NB4 (cell line): ENCODE measurements at regions not wholly inside any gene's neighbourhood (a gene's known extent, or its start where the extent isn't known, plus 50 kb on each side); places are given as distances from the start of the nearest gene placed in this dataset.

Experiments used
- CTCF ChIP-seq: IDR thresholded peaks from one replicate; pipeline ENCODE4 v1.5.1; 2012; ENCODE audit warnings: low read depth, low read length
- MAX ChIP-seq: IDR thresholded peaks from 2 replicates; pipeline ENCODE4 v1.6.1; 2011; ENCODE audit warnings: low read depth, low read length
- MYC ChIP-seq: IDR thresholded peaks from 2 replicates; pipeline ENCODE4 v1.6.1; 2011; ENCODE audit warnings: low read depth, low read length
- POLR2A ChIP-seq: IDR thresholded peaks from 2 replicates; pipeline ENCODE4 v1.6.1; 2011; ENCODE audit warnings: mild to moderate bottlenecking; ENCODE audit not compliant: insufficient read length; ENCODE audit errors: extremely low read depth

GRCh38 chr2:59080451-59081181, 839.5 kb upstream of the FANCL start:
- TF ChIP-seq CTCF (no peak), MAX (no peak), POLR2A (no peak), MYC (no peak)
